ENCODE measurements at regions not wholly inside any gene's neighbourhood (a gene's known extent, or its start where the extent isn't known, plus 50 kb on each side); places are given as distances from the start of the nearest gene placed in this dataset.

- TF ChIP-seq, protein P1, sequence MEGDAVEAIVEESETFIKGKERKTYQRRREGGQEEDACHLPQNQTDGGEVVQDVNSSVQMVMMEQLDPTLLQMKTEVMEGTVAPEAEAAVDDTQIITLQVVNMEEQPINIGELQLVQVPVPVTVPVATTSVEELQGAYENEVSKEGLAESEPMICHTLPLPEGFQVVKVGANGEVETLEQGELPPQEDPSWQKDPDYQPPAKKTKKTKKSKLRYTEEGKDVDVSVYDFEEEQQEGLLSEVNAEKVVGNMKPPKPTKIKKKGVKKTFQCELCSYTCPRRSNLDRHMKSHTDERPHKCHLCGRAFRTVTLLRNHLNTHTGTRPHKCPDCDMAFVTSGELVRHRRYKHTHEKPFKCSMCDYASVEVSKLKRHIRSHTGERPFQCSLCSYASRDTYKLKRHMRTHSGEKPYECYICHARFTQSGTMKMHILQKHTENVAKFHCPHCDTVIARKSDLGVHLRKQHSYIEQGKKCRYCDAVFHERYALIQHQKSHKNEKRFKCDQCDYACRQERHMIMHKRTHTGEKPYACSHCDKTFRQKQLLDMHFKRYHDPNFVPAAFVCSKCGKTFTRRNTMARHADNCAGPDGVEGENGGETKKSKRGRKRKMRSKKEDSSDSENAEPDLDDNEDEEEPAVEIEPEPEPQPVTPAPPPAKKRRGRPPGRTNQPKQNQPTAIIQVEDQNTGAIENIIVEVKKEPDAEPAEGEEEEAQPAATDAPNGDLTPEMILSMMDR (IDR thresholded peaks at IDR 0.05; ENCODE audit: borderline replicate concordance, control extremely low read depth, extremely low read depth, insufficient read depth, missing control alignments) = no peak
- in situ Hi-C loops (cut with MboI; ENCODE audit: low sequenced_read_pairs, unreplicated experiment) = no loop called here
- DNase-seq (ENCODE audit: low spot score) = no peak
These were observed 57.9 kb upstream of the CNEP1R1 start for GRCh38 chr16:49967012-49967559.

DNA sequence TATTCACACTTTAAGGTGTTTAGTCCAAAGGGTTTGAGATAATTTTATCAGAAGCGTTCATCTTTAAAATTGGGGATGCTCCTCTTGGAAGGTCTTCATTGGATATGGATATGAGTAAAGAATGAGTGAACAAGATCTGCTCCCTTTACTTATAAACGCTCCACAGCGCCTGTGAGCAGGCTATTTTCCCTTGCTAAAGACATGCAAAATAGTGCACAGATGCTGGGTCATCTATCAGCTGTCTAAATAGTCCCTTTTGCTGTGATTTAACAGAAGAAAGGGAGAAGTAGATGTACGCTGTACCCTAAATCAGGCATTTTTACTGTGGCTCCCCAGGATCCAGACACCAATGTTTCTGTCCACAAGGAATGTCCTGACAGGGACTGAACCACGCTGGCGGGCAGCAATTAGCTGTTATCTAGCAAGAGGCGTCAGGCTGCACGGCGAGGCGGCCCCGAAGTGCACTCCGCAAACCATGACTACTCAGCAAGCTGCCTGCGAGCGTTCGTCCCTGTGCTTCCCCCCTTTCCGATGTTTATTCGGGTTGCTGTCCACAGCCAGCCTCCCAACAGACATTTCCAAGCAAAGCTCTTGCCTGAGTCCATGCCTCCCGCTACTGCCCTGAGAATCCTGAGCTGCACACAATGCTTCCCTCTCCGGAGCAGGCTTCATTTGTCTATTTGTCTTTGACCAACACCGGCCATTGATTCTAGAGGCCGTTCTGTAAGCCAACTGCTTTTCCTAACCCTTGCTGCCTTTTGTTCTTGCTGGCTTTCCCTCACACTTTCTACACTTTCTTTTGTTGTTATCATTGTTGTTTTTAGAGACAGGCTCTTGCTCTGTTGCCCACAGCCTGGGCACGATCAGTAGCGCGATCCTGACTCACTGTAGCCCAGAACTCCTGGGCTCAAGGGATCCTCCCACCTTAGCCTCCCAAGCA, 55.7 kb upstream of the CNEP1R1 start:
- TF ChIP-seq, protein P1 (IDR thresholded peaks at IDR 0.05; ENCODE audit: borderline replicate concordance, control extremely low read depth, extremely low read depth, insufficient read depth, missing control alignments) = no peak
- in situ Hi-C loops (cut with MboI; ENCODE audit: low sequenced_read_pairs, unreplicated experiment) = no loop called here
- DNase-seq (ENCODE audit: low spot score) = no peak

DNA sequence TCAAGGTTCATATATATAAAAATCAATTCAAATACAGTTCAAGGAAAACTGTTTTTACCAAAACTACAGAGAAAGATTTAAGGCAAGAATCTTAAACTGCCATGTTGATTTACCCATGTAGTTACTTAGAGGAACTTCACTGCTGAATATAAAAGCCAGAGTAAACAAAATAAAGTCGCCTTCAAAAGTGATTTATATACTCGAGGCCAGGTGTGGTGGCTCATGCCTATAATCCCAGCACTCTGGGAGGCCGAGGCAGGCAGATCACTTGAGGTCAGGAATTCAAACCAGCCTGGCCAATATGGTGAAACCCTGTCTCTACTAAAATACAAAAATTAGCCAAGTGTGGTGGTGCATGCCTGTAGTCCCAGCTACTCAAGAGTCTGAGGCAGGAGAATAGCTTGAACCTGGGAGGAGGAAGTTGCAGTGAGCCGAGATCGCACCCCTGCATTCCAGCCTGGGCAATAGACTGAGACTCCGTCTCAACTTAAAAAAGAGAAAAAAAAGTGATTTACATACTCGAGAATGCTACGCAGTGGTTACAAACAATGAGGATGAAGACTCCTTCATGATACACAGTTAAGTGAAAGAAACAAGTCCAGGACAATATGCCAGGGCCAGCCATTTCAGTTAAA, 54.1 kb upstream of the CNEP1R1 start:
- TF ChIP-seq, protein P1 (IDR thresholded peaks at IDR 0.05; ENCODE audit: borderline replicate concordance, control extremely low read depth, extremely low read depth, insufficient read depth, missing control alignments) = no peak
- no peak for DNase-seq (ENCODE audit: low spot score)
- in situ Hi-C loops (cut with MboI; ENCODE audit: low sequenced_read_pairs, unreplicated experiment) = no loop called here

DNA sequence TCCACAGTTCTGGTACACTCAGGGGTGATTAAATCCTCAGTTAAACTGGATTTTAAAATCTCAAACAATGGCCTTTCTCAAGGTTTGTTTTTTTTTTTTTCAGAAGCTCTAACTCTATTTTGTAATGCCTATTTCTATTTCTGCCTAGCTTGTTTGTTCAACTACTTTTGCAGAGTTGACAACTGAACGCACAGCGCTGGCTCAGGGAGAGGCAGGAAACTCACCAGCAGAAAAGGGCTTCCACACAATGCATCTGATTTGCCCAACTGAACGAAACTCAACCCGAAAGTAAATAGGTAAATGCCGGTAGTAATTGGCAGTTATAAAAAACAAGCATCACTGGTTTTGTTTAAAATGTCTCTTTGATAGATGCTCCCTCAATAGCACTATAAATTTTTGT, 52.7 kb upstream of the CNEP1R1 start:
- TF ChIP-seq, protein P1 (IDR thresholded peaks at IDR 0.05; ENCODE audit: borderline replicate concordance, control extremely low read depth, extremely low read depth, insufficient read depth, missing control alignments) = no peak
- in situ Hi-C loops (cut with MboI; ENCODE audit: low sequenced_read_pairs, unreplicated experiment) = no loop called here
- no peak for DNase-seq (ENCODE audit: low spot score)

GRCh38 chr16:49972961-49973360, 52.1 kb upstream of the CNEP1R1 start:
- in situ Hi-C loops (cut with MboI; ENCODE audit: low sequenced_read_pairs, unreplicated experiment) = no loop called here
- TF ChIP-seq, protein P1 (IDR thresholded peaks at IDR 0.05; ENCODE audit: borderline replicate concordance, control extremely low read depth, extremely low read depth, insufficient read depth, missing control alignments) = no peak
- no peak for DNase-seq (ENCODE audit: low spot score)

Measured in GM13976 (cell line).